Esophagus muscularis mucosa (tissue), 4 donors: ENCODE measurements at regions not wholly inside any gene's neighbourhood (a gene's known extent, or its start where the extent isn't known, plus 50 kb on each side); places are given as distances from the start of the nearest gene placed in this dataset.

Source experiments
- EP300 ChIP-seq: sonication (generic); formaldehyde crosslinking; IDR thresholded peaks from one replicate; pipeline ENCODE4 v1.6.1; 2017; ENCODE audit warnings: antibody characterized with exemption
- POLR2A ChIP-seq: fragments of 450-650 bp; IDR thresholded peaks from one replicate; pipeline ENCODE4 v1.6.1; 2017; ENCODE audit warnings: antibody characterized with exemption, moderate library complexity, mild to moderate bottlenecking, low read depth
- POLR2AphosphoS5 ChIP-seq, 2 donors: sonication (generic); formaldehyde crosslinking; IDR thresholded peaks; one replicate each; pipeline ENCODE4 v1.6.1; 2017; ENCODE audit warnings: antibody characterized with exemption in 2 of 2
- TF ChIP-seq, protein P1 (sequence below), 3 experiments: fragments of 200-600 bp in 2 of 3; fragments of 450-650 bp in 1 of 3; sonication (generic) in 2 of 3; IDR thresholded peaks; one replicate each; pipeline ENCODE4 v1.5.1; 2017 to 2019; ENCODE audit warnings: antibody characterized with exemption in 3 of 3, mild to moderate bottlenecking in 2 of 3, moderate library complexity in 1 of 3

DNA sequence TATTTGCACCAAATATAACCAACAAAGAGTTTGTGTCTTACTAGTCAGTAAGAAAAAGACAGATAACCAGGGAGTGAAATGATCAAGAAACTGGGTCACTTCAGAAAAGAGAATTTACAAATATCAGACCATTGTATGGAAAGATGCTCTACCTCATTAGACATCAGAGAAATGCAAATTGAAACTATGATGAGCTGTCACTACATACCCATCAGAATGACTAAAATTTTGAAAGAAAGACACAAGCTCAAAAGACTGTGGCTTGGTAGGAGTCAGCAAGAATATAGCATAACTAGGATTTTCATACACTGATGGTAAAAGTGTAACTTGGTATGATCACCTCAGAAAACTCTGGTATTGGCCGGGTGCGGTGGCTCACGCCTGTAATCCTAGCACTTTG is 247.2 kb downstream of the BMP4 start:
- TF ChIP-seq POLR2AphosphoS5 (IDR thresholded peaks at IDR 0.05) (no peak), POLR2A (no peak), EP300 (no peak)
- TF ChIP-seq, protein P1, sequence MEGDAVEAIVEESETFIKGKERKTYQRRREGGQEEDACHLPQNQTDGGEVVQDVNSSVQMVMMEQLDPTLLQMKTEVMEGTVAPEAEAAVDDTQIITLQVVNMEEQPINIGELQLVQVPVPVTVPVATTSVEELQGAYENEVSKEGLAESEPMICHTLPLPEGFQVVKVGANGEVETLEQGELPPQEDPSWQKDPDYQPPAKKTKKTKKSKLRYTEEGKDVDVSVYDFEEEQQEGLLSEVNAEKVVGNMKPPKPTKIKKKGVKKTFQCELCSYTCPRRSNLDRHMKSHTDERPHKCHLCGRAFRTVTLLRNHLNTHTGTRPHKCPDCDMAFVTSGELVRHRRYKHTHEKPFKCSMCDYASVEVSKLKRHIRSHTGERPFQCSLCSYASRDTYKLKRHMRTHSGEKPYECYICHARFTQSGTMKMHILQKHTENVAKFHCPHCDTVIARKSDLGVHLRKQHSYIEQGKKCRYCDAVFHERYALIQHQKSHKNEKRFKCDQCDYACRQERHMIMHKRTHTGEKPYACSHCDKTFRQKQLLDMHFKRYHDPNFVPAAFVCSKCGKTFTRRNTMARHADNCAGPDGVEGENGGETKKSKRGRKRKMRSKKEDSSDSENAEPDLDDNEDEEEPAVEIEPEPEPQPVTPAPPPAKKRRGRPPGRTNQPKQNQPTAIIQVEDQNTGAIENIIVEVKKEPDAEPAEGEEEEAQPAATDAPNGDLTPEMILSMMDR (IDR thresholded peaks at IDR 0.05), result no peak
